ENCODE measurements at regions not wholly inside any gene's neighbourhood (a gene's known extent, or its start where the extent isn't known, plus 50 kb on each side); places are given as distances from the start of the nearest gene placed in this dataset.

GRCh38 chr5:60410427-60410826, 289.5 kb downstream of the DEPDC1B start:
- peaks cover 2% of the 10 kb centered on the region for H3K36me3 Mint-ChIP-seq
- no peaks in the 10 kb centered on the region for H3K27me3 Mint-ChIP-seq
- no peaks in the 10 kb centered on the region for H3K9me3 Mint-ChIP-seq
- no peak overlapping the region for H3K4me3 Mint-ChIP-seq
- H3K27ac Mint-ChIP-seq = no peak overlapping the region
- H3K4me1 Mint-ChIP-seq = peaks cover 0 to 4% (median 0%) of the 10 kb centered on the region in 3 donors

- Mint-ChIP-seq H3K4me3 (no peak overlapping the region), H3K27ac (no peak overlapping the region)
These were observed 295.8 kb downstream of the DEPDC1B start for GRCh38 chr5:60404171-60404570.

GRCh38 chr5:60403343-60404006, 296.5 kb downstream of the DEPDC1B start:
- Mint-ChIP-seq H3K4me1 (peaks cover 0 to 6% (median 6%) of the 10 kb centered on the region in 3 donors), H3K9me3 (peaks cover 0 to 2% (median 0%) of the 10 kb centered on the region in 3 donors), H3K4me3 (no peak overlapping the region), H3K36me3 (peaks cover 9% of the 10 kb centered on the region), H3K27ac (no peak overlapping the region), H3K27me3 (no peaks in the 10 kb centered on the region)

More at GRCh38 chr5:60404171-60404570, 295.8 kb downstream of the DEPDC1B start:
- peaks cover 0 to 3% (median 0%) of the 10 kb centered on the region in 3 donors for H3K4me1 Mint-ChIP-seq
- H3K9me3 Mint-ChIP-seq = peaks cover 0 to 2% (median 0%) of the 10 kb centered on the region in 3 donors
- no peaks in the 10 kb centered on the region for H3K27me3 Mint-ChIP-seq
- peaks cover 10% of the 10 kb centered on the region for H3K36me3 Mint-ChIP-seq

GRCh38 chr5:60402161-60402785, 297.7 kb downstream of the DEPDC1B start:
- Mint-ChIP-seq H3K4me1 (peaks cover 0 to 6% (median 6%) of the 10 kb centered on the region in 3 donors), H3K4me3 (no peak overlapping the region), H3K27ac (no peak overlapping the region)

GRCh38 chr5:60401526-60401925, 298.4 kb downstream of the DEPDC1B start:
- Mint-ChIP-seq H3K36me3 (peaks cover 8% of the 10 kb centered on the region), H3K4me3 (no peak overlapping the region), H3K27me3 (no peaks in the 10 kb centered on the region), H3K4me1 (peaks cover 0 to 6% (median 6%) of the 10 kb centered on the region in 3 donors), H3K27ac (no peak overlapping the region), H3K9me3 (peaks cover 0 to 2% (median 0%) of the 10 kb centered on the region in 3 donors)

More at GRCh38 chr5:60402161-60402785, 297.7 kb downstream of the DEPDC1B start:
- Mint-ChIP-seq H3K9me3 (peaks cover 0 to 2% (median 0%) of the 10 kb centered on the region in 3 donors), H3K27me3 (no peaks in the 10 kb centered on the region), H3K36me3 (peaks cover 8% of the 10 kb centered on the region)

GRCh38 chr5:60399507-60399906, 300.5 kb downstream of the DEPDC1B start:
- Mint-ChIP-seq H3K9me3 (peaks cover 0 to 6% (median 0%) of the 10 kb centered on the region in 3 donors), H3K27me3 (no peaks in the 10 kb centered on the region), H3K27ac (no peak overlapping the region), H3K4me3 (no peak overlapping the region), H3K36me3 (peaks cover 5% of the 10 kb centered on the region), H3K4me1 (peaks cover 0 to 11% (median 6%) of the 10 kb centered on the region in 3 donors)

- Mint-ChIP-seq H3K4me1 (peaks cover 0 to 9% (median 6%) of the 10 kb centered on the region in 3 donors), H3K27me3 (no peaks in the 10 kb centered on the region), H3K27ac (no peak overlapping the region), H3K4me3 (peak overlapping the region in 1 of 4 donors; percentile 39), H3K36me3 (peaks cover 2% of the 10 kb centered on the region), H3K9me3 (peaks cover 0 to 6% (median 0%) of the 10 kb centered on the region in 3 donors)
These were observed 304.1 kb downstream of the DEPDC1B start for GRCh38 chr5:60395712-60396329.

GRCh38 chr5:60387051-60387440, 312.9 kb downstream of the DEPDC1B start:
- H3K4me3 Mint-ChIP-seq = no peak overlapping the region
- H3K27me3 Mint-ChIP-seq = peaks cover 3% of the 10 kb centered on the region
- H3K27ac Mint-ChIP-seq = no peak overlapping the region
- no peaks in the 10 kb centered on the region for H3K9me3 Mint-ChIP-seq
- H3K4me1 Mint-ChIP-seq = peaks cover 0 to 5% (median 0%) of the 10 kb centered on the region in 3 donors
- H3K36me3 Mint-ChIP-seq = peaks cover 5% of the 10 kb centered on the region

GRCh38 chr5:60386436-60387050, 313.4 kb downstream of the DEPDC1B start:
- H3K9me3 Mint-ChIP-seq = no peaks in the 10 kb centered on the region
- no peak overlapping the region for H3K4me3 Mint-ChIP-seq
- peaks cover 0 to 5% (median 0%) of the 10 kb centered on the region in 3 donors for H3K4me1 Mint-ChIP-seq
- peaks cover 5% of the 10 kb centered on the region for H3K36me3 Mint-ChIP-seq
- H3K27ac Mint-ChIP-seq = no peak overlapping the region
- peaks cover 3% of the 10 kb centered on the region for H3K27me3 Mint-ChIP-seq

- Mint-ChIP-seq H3K9me3 (no peaks in the 10 kb centered on the region), H3K36me3 (peaks cover 3% of the 10 kb centered on the region), H3K27me3 (peaks cover 3% of the 10 kb centered on the region), H3K27ac (no peak overlapping the region), H3K4me1 (peaks cover 0 to 11% (median 0%) of the 10 kb centered on the region in 3 donors), H3K4me3 (no peak overlapping the region)
These were observed 317.2 kb downstream of the DEPDC1B start for GRCh38 chr5:60382716-60383115.

- H3K27me3 Mint-ChIP-seq = peaks cover 2% of the 10 kb centered on the region
- H3K36me3 Mint-ChIP-seq = peaks cover 2% of the 10 kb centered on the region
- H3K9me3 Mint-ChIP-seq = no peaks in the 10 kb centered on the region
- no peak overlapping the region for H3K27ac Mint-ChIP-seq
- H3K4me3 Mint-ChIP-seq = peak overlapping the region in 1 of 4 donors; percentile 29
- peaks cover 0 to 9% (median 0%) of the 10 kb centered on the region in 3 donors for H3K4me1 Mint-ChIP-seq
These were observed 320.1 kb downstream of the DEPDC1B start for GRCh38 chr5:60379907-60380306.

GRCh38 chr5:60377826-60378225, 322.1 kb downstream of the DEPDC1B start:
- Mint-ChIP-seq H3K27me3 (no peaks in the 10 kb centered on the region), H3K36me3 (peaks cover 3% of the 10 kb centered on the region), H3K27ac (no peak overlapping the region), H3K4me1 (peaks cover 0 to 7% (median 0%) of the 10 kb centered on the region in 3 donors), H3K9me3 (no peaks in the 10 kb centered on the region), H3K4me3 (no peak overlapping the region)

- peaks cover 3% of the 10 kb centered on the region for H3K36me3 Mint-ChIP-seq
- H3K9me3 Mint-ChIP-seq = no peaks in the 10 kb centered on the region
- H3K27me3 Mint-ChIP-seq = no peaks in the 10 kb centered on the region
- peaks cover 0 to 6% (median 0%) of the 10 kb centered on the region in 3 donors for H3K4me1 Mint-ChIP-seq
- H3K4me3 Mint-ChIP-seq = no peak overlapping the region
- H3K27ac Mint-ChIP-seq = no peak overlapping the region
These were observed 323.1 kb downstream of the DEPDC1B start for GRCh38 chr5:60376860-60377259.

- H3K9me3 Mint-ChIP-seq = no peaks in the 10 kb centered on the region
- H3K27me3 Mint-ChIP-seq = no peaks in the 10 kb centered on the region
- H3K27ac Mint-ChIP-seq = no peak overlapping the region
- H3K36me3 Mint-ChIP-seq = peaks cover 5% of the 10 kb centered on the region
- peaks cover 0 to 2% (median 0%) of the 10 kb centered on the region in 3 donors for H3K4me1 Mint-ChIP-seq
- H3K4me3 Mint-ChIP-seq = no peak overlapping the region
These were observed 325.6 kb downstream of the DEPDC1B start for GRCh38 chr5:60374409-60374808.

- Mint-ChIP-seq H3K4me1 (peaks cover 0 to 2% (median 0%) of the 10 kb centered on the region in 3 donors), H3K9me3 (no peaks in the 10 kb centered on the region), H3K4me3 (no peak overlapping the region), H3K27ac (no peak overlapping the region), H3K27me3 (no peaks in the 10 kb centered on the region), H3K36me3 (peaks cover 6% of the 10 kb centered on the region)
These were observed 327.2 kb downstream of the DEPDC1B start for GRCh38 chr5:60372786-60373185.

Data from IgD-negative memory B cell (primary cell).